Renal pelvis (tissue), 1 donor: ENCODE measurements at regions not wholly inside any gene's neighbourhood (a gene's known extent, or its start where the extent isn't known, plus 50 kb on each side); places are given as distances from the start of the nearest gene placed in this dataset.

Experiments
- DNase-seq: peaks from one replicate; pipeline ENCODE4 v3.0.0-alpha.2; 2013

DNA sequence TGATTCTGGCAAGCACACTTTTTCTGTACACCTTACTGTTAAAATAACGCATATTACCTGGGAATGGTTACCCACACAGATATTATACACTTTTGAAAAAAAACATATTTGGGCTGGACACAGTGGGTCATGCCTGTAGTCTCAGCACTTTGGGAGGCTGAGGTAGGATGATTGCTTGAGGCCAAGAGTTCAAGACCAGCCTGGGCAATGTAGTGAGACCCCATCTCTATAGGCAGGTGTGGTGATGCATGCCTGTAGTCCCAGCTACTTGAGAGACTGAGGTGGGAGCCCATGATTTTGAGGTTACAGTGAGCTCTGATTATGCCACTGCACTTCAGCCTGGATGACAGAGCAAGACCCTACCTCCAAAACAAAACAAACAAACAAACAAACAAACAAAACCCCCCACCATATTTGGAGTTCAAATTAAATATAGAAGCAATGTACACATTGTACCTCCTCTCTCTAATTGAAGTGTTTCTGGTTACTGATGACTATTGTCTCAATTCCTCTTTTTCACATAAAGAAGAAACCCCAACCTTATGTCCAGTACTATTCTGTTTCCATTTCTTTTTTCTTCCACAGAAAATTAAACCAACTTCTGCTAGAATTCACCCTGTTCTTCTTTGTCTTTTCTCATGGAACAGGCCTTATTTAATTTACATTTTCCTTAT lies 152.6 kb upstream of the UMPS start:
- no peak for DNase-seq

DNA sequence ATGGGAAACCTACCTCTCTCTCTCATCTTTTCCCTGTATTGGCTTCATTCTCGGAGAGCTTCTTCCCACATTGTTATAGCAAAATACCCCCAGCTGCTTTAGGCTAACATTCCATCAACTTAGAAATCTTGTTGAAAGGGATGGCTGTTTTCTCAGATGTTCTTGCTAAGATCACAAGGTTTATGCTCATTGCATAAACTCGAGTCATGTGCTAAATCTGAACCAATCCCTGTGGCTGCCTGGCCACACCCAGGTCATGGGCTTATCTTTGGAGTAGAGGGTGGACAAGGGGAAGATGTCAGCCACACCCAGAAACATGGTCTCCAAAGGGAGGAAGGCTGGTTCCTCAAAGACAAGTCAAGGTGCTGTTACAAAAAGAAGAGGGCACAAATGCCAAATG lies 150.6 kb upstream of the UMPS start:
- no peak for DNase-seq

DNA sequence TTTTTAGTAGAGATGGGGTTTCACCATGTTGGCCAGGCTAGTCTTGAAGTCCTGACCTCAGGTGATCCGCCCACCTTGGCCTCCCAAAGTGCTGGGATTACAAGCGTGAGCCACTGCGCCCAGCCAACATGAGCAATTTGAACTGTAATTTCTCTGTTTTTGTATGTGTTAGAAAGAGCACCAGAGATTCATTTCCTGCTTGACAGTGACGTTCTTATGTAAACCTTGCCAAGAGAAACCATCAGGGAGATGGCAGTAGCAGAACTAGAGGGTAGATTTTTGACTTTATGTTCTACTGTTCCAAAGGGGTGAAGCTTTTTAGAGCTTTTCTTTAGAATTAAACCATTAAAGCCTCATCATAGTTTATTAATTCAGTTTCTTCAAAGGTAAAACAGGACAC lies 148.1 kb upstream of the UMPS start:
- no peak for DNase-seq

DNA sequence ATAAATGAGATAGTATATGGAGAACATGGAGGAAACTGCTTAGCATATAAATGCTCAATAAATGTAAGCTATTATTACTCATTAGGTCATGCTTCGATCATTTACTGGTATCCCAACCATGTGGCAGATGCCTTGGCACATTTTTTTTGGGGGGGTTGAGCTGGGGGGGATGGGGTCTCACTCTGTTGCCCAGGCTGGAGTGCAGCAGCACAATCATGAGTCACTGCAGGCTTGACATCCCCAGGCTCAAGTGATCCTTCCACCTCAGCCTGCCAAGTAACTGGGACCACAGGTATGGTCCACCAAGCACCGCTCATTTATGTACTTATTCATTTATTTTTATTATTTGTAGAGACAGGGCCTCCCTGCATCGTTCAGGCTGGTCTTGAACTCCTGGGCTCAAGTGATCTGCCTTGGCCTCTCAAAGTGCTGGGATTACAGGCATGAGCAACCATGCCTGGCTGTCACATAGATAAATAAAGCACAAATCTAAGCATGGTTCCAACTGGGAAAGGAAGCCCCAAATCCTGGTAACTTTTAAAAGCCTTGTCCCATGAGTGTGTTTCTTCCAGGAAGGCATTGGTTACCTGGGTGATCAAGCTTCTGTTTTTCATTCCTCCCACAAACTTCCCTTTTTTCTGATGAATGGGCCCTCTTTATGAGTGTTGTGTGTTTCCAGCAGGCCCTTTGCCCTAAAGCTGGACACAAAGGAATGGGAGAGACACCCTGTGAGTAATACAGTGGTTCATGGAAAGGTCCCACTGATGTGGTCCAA lies 147.4 kb upstream of the UMPS start:
- peak; percentile 54 for DNase-seq

DNA sequence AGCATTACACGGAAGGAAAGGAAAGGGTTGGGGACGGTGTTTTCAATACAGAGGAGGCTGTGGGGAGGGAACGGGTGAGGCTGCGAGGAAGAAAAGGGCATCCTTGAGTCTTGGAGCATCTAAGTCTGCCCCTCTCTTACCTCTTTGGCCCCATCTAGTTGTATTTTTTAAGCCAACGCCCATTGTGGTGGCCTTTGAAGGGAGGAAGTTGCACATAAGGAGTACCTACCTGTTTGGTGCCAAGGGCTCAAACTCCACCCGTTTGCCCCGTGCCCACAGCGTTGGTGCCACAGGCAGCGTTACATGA lies 146.1 kb upstream of the UMPS start:
- no peak for DNase-seq

DNA sequence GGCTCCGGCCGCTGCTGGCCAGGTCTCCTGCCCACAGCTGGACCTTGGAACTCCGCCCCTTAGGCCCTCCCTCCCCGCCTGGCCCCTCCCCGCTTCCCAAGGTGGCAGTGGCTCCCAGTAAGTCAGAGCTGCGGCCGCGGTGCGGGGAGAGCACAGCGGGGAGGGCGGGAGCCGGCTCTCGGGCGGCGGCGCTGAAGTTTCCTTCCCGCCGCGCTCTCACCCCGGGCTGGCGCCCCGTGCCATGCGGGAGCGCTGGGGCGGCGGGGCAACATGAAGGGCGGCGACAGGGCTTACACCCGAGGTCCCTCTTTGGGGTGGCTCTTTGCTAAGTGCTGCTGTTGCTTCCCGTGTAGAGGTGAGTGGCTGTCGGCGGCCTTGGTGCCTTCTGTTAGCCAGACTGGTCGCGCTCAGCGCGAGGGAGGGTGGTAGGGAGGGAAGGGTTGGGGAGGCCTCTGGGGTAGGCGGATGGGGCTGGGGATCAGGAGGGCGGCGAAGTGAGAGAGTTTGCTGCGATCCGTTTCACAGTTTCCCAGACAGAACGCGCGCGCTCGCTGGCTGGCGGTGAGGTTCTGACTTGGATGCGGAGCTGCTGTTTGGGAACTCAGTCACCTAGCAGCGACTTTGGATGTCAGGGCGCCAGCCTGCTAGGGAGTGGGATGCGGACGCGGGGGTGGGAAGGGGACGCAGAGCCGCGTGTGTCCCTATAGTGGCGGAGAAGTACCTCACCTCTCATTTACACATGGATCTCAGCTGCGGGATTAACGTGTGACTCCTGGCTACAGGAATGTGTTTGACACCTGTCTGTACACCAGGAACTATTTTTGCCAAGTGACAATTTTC lies 145.5 kb upstream of the UMPS start:
- peak; percentile 80 for DNase-seq

DNA sequence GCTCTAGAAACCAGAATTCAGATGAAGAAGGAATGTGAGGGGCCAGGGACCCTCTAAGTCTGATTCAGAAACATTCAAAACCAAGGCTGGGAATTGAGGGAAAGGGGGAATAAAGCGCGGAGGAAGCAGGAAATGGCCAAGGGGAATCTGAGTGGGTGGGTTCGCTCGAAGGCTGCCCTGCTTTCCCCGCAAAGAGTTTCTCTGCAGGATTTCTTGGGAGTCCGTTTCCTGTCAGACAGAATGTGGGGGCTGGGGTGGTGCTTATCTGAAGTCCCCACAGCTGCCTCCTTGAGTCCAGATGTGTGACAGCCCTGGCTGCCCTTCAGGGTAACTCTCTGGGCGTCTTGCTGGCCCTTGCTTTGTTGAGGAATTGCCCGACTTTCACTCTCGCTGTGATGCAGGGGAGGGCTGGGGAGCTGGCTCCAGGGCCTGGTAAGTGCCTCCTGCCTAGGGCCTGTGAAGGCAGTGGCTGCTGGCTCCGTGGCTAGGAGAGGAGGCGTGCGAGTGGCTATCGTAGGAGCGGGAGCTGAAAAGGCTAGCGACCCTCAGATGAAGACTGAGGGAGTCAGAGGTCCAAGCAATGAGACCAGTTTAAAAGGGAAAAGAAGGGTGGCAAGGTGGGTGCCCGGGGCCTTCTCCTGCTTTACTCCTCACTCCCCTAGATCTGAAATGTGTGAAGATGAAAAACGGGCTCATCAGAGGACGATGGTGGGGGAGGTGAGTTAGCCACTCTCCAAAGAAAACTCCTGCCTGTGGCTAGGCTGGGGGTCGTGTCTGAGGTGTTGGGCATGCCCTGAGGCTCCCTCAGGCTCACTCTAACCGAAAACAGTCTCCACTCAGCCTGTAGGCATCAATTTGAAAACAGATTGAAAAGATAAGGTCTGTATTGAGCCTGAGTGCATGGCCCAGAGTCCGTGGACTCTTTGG lies 143.9 kb upstream of the UMPS start:
- no peak for DNase-seq

DNA sequence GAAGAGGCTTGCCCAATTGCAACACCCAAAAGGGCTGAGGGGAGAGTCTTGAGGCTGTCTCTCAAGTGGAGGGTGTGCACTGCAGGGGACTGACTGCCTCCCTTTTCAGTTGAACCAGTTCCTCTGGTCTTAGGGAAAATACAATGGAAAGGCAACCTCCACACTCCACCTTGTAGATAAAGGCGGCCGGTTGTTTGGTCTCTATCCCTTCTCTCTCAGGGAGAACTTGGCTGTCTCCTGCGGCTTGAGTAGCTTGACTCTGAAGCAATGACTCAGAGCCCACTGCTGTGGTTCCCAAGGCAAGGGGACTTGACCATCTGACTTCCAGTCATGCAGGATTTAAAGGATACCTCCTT lies 143.2 kb upstream of the UMPS start:
- no peak for DNase-seq

DNA sequence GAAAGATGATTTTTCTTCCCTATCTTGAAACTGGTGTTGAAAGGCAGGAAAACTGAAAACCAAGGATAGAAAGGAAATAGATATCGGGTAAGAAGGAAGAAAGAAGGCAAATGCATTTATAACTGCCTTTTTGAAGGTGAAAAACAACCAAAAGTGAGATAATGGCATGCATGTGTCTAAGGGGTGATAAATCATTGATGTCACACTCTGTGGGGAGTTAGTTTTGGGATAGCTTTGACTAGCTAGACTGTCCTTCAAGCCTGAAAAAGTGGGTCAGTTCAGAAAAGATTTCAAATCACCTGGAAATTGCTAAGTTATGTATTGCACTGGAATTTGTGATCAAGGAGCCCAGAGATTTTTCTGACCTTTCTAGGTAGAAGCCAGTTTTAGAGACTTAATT lies 142.2 kb upstream of the UMPS start:
- no peak for DNase-seq

DNA sequence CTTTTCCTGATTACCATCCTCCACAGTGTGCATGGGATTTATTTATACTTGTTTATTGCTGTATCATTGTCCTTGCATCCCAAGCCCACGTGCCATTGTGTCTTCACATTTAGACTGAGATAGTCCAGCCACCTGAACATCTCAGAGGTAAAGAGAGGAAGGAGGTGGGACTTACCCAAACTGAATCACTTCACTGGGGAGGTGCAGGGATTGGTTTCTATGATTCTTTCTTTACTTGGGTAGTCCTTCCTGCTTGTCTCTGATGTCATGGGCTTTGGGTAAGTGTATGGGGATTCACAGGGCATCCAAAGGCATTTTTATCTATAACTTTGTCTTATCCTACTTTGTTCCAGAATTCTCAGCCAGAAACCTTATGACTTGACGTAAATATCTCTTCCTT lies 141.5 kb upstream of the UMPS start:
- DNase-seq: no peak

DNA sequence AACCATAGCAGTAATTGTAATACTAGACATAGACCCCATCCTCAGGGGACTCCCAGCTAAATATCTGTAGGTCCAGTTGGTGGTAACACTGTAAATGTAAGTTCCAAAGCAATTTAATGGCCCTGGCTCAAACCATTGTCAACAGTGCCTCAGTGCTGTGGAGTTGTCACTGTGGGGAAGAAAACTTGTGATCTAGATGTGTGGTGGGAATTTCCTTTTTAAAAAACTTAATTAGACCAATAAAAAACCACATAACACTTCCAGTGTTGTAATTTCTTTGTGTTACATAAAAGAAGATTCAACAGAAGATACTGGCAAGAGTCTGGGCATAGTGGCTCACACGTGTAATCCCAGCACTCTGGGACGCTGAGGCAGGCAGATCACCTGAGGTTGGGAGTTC lies 138.6 kb upstream of the UMPS start:
- DNase-seq: no peak

DNA sequence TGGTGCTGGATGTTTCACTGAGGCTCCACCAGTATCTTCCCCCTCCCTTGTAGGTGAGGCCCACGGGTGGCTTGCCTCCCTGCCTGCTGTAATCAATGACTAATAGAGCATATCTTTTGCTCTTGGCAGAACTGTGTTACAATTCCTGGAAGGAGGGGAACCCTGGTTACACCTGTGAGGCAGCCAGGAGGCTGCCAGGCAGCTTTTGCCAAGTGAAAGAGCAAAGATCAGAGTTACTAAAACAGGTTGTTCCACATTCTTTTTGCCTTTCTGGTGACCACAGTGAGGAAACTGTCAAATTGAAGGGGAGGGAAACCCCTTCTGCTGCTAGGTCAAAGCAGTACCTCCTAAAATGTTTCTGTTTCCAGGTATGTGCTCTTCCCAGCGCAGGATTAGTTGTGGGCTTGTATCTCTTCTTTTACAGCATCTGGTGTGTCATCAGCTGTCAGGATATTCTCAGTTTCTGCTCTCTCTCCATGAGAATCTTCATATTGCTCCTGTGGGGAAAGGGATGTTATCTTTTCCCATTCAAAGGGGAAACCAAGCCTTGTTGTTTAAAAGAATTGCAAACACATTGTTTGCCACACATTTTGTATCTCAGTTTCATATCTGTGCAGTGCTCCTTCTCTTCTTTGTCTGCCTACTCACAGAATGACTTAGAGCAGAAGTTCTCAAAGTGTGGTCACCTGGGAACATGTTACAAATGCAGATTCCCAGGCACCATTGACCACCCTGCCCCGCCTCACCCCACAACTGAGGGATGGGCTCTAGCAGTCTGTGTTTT lies 137.4 kb upstream of the UMPS start:
- peak; percentile 57 for DNase-seq

DNA sequence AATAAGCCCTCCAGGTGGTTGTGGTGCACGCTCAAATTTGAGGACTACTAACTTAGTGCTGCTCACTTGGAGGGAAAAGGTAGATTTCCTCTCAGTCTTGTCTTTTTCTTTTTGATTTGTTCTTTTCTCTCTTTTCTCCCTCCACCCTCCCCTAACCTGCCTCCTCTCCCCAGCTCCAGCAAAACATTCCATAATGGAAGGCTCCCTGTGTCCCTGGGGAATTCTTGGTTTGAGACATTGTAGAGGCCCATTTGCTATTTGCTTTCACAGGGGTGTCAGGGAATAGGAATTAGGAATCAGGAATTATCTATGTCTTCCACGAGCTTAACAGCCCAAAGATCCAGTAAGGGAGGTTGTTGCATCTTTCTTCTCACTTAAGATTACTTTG lies 136.8 kb upstream of the UMPS start:
- DNase-seq: no peak

DNA sequence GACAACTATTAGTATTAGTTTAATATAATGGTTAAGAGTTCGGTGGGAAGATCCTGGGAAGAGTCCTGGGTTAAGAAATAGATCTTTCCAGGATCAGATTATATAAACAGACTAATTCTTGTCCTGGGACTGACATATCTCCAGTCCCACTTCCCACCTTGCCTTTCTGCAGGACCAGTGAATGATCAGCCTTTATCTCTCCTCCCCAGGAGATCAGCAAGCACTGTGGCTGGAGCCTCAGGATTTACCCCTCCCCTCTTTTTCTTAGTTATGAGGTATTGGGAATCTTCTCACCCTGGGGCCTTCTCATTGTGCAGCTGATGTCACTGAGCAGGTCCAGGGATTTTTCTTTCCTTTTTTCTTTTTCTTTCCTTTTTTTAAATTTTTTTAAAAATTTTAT lies 135.7 kb upstream of the UMPS start:
- DNase-seq: no peak

DNA sequence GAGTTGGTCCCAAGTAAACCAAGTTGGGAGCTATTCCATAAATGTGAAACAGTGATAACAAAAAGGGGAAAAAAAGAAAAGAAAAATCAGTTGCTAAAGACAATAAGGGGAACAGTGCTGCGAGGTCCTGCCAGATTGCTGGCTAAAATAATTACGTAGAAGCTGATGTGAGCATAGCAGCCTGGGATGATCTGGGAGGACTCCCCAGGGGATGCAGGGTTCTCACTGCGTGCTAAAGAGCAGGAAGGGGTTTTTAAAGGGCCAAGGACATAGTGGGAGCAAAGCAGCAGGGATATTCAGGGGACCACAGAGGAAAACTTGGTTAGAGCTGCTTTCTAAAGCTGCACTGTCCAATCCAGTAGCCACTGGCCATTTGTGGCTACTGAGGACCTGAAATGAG lies 133.0 kb upstream of the UMPS start:
- no peak for DNase-seq

DNA sequence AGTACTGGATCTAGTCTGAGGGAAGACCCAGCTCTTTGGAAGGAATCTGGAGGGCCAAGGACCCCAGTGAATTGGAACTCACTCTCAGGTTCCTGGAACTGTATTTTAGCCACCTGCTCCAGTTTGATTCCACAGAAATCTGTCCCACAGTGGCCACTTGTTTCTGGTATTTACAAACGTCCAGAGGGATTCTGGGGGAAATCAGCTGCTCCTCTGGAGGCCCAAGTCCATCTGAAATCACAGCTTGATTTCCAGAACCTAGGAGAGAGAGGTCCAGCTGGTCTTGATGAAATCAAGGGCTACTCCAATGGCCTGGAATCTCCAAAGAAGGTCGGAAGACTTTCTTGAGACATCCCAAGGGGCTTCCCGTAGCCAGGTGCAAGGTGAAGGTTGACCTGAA lies 132.3 kb upstream of the UMPS start:
- DNase-seq: no peak

DNA sequence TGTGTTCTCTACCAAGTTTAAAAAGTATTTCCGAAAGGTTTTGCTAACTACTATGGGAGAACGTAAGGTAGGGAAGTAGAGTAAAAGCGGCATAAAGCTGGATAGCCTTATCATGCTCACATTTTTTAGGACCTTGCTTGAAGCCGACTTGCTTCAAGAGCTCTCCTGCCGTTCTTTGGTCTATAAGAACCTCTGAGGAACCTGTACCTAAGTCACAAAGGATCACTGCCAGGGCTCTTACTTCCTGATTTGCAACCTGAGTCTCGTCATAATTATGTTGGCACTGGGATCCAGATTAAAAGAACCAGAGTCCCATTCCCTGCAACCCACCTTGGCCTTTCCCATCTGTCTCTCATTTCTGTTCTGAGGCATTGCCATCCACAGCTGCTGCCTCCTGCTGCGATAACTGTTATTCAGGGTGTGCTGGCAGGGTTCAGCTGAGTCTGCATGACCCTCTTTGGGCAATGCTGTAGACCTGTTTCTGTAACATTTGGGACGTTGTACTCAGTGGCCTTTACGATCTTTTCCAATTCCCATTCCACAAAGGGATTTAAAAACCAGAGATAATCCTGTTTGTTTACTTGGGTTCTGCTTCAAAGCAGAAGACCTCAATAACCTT lies 131.0 kb upstream of the UMPS start:
- DNase-seq: no peak

DNA sequence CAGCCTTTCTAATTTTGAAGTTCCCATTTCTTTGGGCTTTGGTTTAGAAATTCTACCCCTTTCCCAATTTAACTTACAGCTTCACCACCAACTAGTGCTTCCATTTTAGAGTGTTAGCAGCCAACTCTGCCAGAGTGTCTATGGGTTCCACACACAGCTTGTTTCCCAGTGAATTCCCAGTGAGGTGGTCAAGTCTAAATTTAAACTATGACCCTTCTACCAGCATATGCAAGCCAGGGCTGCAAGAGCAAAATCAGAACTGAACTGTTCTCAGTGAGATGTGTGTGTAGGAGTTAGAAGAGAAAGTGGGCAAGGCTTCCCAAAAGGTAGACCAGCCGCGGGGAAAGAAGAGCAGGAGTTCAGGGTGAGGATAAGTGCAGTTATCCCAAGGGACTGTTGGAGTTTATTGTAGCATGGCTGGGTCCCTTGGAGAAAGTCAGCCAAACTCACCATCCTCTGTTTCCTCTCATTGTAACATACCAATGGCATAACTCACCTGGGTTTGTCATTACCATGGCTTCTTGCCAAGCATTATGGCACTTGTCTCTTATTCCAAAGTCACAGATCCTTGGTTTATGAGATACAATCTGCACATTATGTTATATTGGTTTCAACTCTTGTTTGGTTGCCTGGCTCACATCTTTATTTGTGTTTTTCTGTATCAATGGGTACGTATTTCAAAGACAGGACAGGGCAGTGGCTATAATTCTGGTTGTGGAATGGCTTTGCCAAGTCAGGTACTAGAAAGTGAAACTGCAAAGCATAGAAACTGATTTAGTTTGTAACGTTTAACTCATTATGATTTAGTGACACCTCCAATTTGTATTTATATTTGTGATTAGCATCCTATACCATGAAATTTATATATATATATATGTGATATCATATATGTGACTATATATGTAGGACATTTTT lies 130.2 kb upstream of the UMPS start:
- DNase-seq: no peak

DNA sequence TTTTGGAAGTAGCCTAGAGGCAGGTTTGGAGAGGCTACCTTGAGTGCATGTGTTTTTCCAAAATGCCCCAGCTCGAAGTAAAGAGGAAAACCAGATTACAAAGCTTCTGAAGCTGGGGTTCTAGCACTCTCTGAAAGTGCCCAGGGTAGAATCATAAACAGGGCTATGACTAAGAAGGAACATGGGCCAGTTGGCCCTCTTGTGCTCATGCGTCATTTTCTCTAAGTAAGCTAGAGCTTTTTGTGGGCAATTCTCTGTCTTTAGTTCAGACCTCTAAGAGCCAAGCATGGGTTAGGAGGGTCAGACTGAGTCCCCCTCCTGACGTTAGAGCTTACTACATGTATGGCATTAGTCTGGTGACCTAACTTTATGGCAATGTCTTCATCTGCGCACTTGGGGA lies 129.5 kb upstream of the UMPS start:
- DNase-seq: no peak

DNA sequence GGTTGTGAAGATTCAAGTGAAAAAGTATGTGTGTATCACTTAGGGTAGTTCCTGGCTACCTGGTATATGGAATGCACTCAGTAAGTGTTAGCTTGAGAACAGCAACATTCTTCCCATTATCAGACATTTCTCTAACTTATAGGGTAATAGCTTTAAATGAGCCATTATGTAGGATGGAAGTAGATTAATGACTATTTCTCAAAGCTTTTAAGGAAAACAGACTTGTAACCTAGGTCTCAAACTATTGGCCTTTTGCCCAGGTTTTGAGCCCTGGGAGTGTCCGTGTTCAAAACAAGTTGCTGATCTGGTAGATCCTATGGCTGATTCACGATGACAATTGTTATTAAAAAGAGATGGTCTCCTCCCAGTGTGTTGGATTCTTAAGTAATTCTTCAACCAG lies 129.1 kb upstream of the UMPS start:
- no peak for DNase-seq
